Esophagus squamous epithelium (tissue), 4 donors: ENCODE measurements at regions not wholly inside any gene's neighbourhood (a gene's known extent, or its start where the extent isn't known, plus 50 kb on each side); places are given as distances from the start of the nearest gene placed in this dataset.

Source experiments
- POLR2A ChIP-seq, 4 donors: fragments of 450-650 bp; IDR thresholded peaks; one replicate each; pipeline ENCODE4 v1.6.1; 2017; ENCODE audit warnings: antibody characterized with exemption in 4 of 4, mild to moderate bottlenecking in 4 of 4, moderate library complexity in 3 of 4
- TF ChIP-seq, protein P1 (sequence below), 6 experiments: fragments of 450-650 bp in 4 of 6; fragments of 200-600 bp in 2 of 6; sonication (generic) in 2 of 6; IDR thresholded peaks; one replicate each; pipeline ENCODE4 v1.5.1; 2016 to 2019; ENCODE audit warnings: antibody characterized with exemption in 6 of 6, mild to moderate bottlenecking in 4 of 6, moderate library complexity in 4 of 6

DNA sequence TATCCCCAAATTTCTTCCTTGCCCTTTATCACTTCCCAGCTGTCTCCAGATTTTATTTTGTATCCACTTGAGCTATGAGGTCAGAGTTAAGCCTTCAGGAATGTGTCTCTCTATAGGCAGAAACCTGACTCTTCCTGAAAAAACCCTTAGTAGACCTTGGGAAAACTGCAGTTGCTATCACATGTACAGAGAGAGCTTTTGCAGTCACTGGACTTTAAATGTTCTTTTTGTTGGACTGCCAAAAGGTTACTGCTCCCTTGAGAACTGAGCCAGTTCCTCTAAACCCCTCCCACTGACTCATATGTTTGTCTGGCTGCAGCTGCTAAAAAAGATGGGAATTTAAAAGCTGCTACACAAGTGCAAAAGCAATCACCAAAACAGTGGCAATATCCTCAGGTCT lies 169.1 kb upstream of the CCDC54 start:
- no peak for TF ChIP-seq POLR2A (IDR thresholded peaks at IDR 0.05)
- TF ChIP-seq, protein P1, sequence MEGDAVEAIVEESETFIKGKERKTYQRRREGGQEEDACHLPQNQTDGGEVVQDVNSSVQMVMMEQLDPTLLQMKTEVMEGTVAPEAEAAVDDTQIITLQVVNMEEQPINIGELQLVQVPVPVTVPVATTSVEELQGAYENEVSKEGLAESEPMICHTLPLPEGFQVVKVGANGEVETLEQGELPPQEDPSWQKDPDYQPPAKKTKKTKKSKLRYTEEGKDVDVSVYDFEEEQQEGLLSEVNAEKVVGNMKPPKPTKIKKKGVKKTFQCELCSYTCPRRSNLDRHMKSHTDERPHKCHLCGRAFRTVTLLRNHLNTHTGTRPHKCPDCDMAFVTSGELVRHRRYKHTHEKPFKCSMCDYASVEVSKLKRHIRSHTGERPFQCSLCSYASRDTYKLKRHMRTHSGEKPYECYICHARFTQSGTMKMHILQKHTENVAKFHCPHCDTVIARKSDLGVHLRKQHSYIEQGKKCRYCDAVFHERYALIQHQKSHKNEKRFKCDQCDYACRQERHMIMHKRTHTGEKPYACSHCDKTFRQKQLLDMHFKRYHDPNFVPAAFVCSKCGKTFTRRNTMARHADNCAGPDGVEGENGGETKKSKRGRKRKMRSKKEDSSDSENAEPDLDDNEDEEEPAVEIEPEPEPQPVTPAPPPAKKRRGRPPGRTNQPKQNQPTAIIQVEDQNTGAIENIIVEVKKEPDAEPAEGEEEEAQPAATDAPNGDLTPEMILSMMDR (IDR thresholded peaks at IDR 0.05), result no peak
